SK-N-SH (cell line): ENCODE measurements at regions not wholly inside any gene's neighbourhood (a gene's known extent, or its start where the extent isn't known, plus 50 kb on each side); places are given as distances from the start of the nearest gene placed in this dataset.

Experiments used
- CTCF ChIA-PET: fragments of 300-600, 350-600 bp; formaldehyde crosslinking; extraction: SDS; loops from one replicate; lab custom pipeline; 2021; lab: Yijun Ruan, JAX
- POLR2A ChIA-PET: fragments of 350-600 bp; sonication (Branson Sonifier 250); formaldehyde crosslinking; extraction: SDS; loops from one replicate; lab custom pipeline; 2020; ENCODE audit warnings: antibody characterized with exemption, inconsistent platforms; lab: Yijun Ruan, JAX
- DNase-seq: peaks from one replicate; pipeline ENCODE4 v3.0.0; 2012
- H2AFZ ChIP-seq: fragments of 200-600 bp; sonication (generic); 2 replicates; pipeline ENCODE4 v1.8.1; 2016; ENCODE audit warnings: antibody characterized with exemption, mild to moderate bottlenecking, low read depth
- H3F3A ChIP-seq: fragments of 200-600 bp; sonication (generic); replicated peaks from 2 replicates; pipeline ENCODE3; 2016; ENCODE audit warnings: antibody characterized with exemption, mild to moderate bottlenecking; ENCODE audit not compliant: insufficient read depth
- H3K27ac ChIP-seq, 2 experiments: fragments of 200-500 bp in 1 of 2; fragments of 200-600 bp in 1 of 2; sonication (Bioruptor generic) in 1 of 2; sonication (generic), shearing (Covaris generic) in 1 of 2; 2 replicates each; pipeline versions ENCODE4 v1.5.1 to v1.6.1; 2014 to 2016; ENCODE audit warnings: low read depth in 2 of 2, inconsistent platforms in 1 of 2, low read length in 1 of 2, mild to moderate bottlenecking in 1 of 2, mixed read lengths in 1 of 2
- H3K27me3 ChIP-seq: fragments of 200-600 bp; sonication (generic), shearing (Covaris generic); 2 replicates; pipeline ENCODE4 v1.6.1; 2016; ENCODE audit warnings: mixed run types; ENCODE audit not compliant: insufficient read depth
- H3K36me3 ChIP-seq, 2 experiments: fragments of 200-500 bp in 1 of 2; fragments of 200-600 bp in 1 of 2; sonication (Bioruptor generic) in 1 of 2; sonication (generic) in 1 of 2; replicated peaks in 1 of 2; 2 replicates each; pipeline versions ENCODE3 to v1.5.1; 2014 to 2016; ENCODE audit warnings: low read length in 1 of 2, mild to moderate bottlenecking in 1 of 2; ENCODE audit not compliant: insufficient read depth in 2 of 2, control insufficient read depth in 1 of 2
- H3K4me1 ChIP-seq, 2 experiments: fragments of 200-500 bp in 1 of 2; fragments of 200-600 bp in 1 of 2; sonication (Bioruptor generic) in 1 of 2; sonication (generic), shearing (Covaris generic) in 1 of 2; 2 replicates each; pipeline versions ENCODE4 v1.5.1 to v1.6.1; 2014 to 2016; ENCODE audit warnings: low read depth in 1 of 2, low read length in 1 of 2, mixed run types in 1 of 2; ENCODE audit not compliant: insufficient read depth in 2 of 2, control insufficient read depth in 1 of 2
- H3K4me2 ChIP-seq: fragments of 200-600 bp; sonication (generic), shearing (Covaris generic); 2 replicates; pipeline ENCODE4 v1.6.1; 2017; ENCODE audit warnings: mixed run types
- H3K4me3 ChIP-seq, 2 experiments: fragments of 200-500 bp in 1 of 2; fragments of 200-600 bp in 1 of 2; sonication (Bioruptor generic) in 1 of 2; sonication (generic), shearing (Covaris generic) in 1 of 2; 2 replicates each; pipeline versions ENCODE4 v1.5.1 to v1.8.1; 2014 to 2016; ENCODE audit warnings: low read depth in 2 of 2, inconsistent platforms in 1 of 2, low read length in 1 of 2, mild to moderate bottlenecking in 1 of 2, mixed read lengths in 1 of 2, moderate library complexity in 1 of 2
- H3K79me2 ChIP-seq: fragments of 200-600 bp; sonication (generic); 2 replicates; pipeline ENCODE4 v1.8.1; 2017; ENCODE audit warnings: mild to moderate bottlenecking; ENCODE audit not compliant: insufficient read depth
- H3K9ac ChIP-seq: fragments of 200-600 bp; sonication (generic); 2 replicates; pipeline ENCODE4 v1.6.1; 2017; ENCODE audit warnings: mixed run types
- H3K9me2 ChIP-seq: fragments of 200-600 bp; sonication (generic); 2 replicates; pipeline ENCODE4 v1.6.1; 2017; ENCODE audit warnings: mixed run types
- H3K9me3 ChIP-seq: fragments of 200-600 bp; sonication (generic); 2 replicates; pipeline ENCODE4 v1.6.1; 2017; ENCODE audit warnings: mixed run types, mild to moderate bottlenecking, moderate library complexity
- H4K20me1 ChIP-seq: fragments of 200-600 bp; sonication (generic); 2 replicates; pipeline ENCODE4 v1.6.1; 2017; ENCODE audit warnings: mild to moderate bottlenecking, mixed run types; ENCODE audit not compliant: insufficient read depth
- CHD2 ChIP-seq: fragments of 150-350 bp; IDR thresholded peaks from 2 replicates; pipeline ENCODE4 v1.6.1; 2018; ENCODE audit warnings: low read length; ENCODE audit not compliant: partially characterized antibody
- CTCF ChIP-seq: fragments of 200-600 bp; sonication (generic); IDR thresholded peaks from 2 replicates; pipeline ENCODE4 v1.6.1; 2017; ENCODE audit warnings: antibody characterized with exemption, mild to moderate bottlenecking, moderate library complexity
- EP300 ChIP-seq, 2 experiments: IDR thresholded peaks; 2 replicates each; pipeline versions ENCODE4 v1.4.0 to v1.6.1; 2012; ENCODE audit warnings: borderline replicate concordance in 1 of 2, low read depth in 1 of 2, low read length in 1 of 2
- FOSL2 ChIP-seq: IDR thresholded peaks from 2 replicates; pipeline ENCODE4 v1.4.0; 2012; ENCODE audit warnings: low read depth, mild to moderate bottlenecking, moderate library complexity, borderline replicate concordance
- GABPA ChIP-seq: IDR thresholded peaks from 2 replicates; pipeline ENCODE4 v1.4.0; 2012; ENCODE audit warnings: low read depth, mild to moderate bottlenecking
- GATA2 ChIP-seq: sonication (generic); formaldehyde crosslinking; IDR thresholded peaks from 2 replicates; pipeline ENCODE4 v1.5.0; 2020; ENCODE audit warnings: mild to moderate bottlenecking, missing genetic modification reagents
- JUND ChIP-seq: IDR thresholded peaks from 2 replicates; pipeline ENCODE4 v1.4.0; 2012
- MXI1 ChIP-seq: IDR thresholded peaks from 2 replicates; pipeline ENCODE4 v1.6.1; 2012; ENCODE audit warnings: mild to moderate bottlenecking, low read depth, low read length, improper control_type of control experiment
- NFIC ChIP-seq: IDR thresholded peaks from 2 replicates; pipeline ENCODE4 v1.4.0; 2012; ENCODE audit warnings: borderline replicate concordance
- PBX3 ChIP-seq: IDR thresholded peaks from 2 replicates; pipeline ENCODE4; 2012
- REST ChIP-seq: IDR thresholded peaks from 2 replicates; pipeline ENCODE4 v1.6.1; 2012; ENCODE audit warnings: mild to moderate bottlenecking, low read depth, low read length, moderate library complexity
- SIN3A ChIP-seq: IDR thresholded peaks from 2 replicates; pipeline ENCODE4 v1.6.1; 2012; ENCODE audit warnings: low read depth, mild to moderate bottlenecking, low read length, moderate library complexity, borderline replicate concordance
- SMC3 ChIP-seq: IDR thresholded peaks from 2 replicates; pipeline ENCODE4 v1.6.1; 2012; ENCODE audit warnings: low read depth, low read length, improper control_type of control experiment
- TCF12 ChIP-seq: IDR thresholded peaks from 2 replicates; pipeline ENCODE4 v1.4.0; 2012
- TEAD4 ChIP-seq: IDR thresholded peaks from 2 replicates; pipeline ENCODE4 v1.4.0; 2012; ENCODE audit warnings: mild to moderate bottlenecking, borderline replicate concordance; ENCODE audit not compliant: insufficient read depth
- USF1 ChIP-seq: IDR thresholded peaks from 2 replicates; pipeline ENCODE4 v1.4.0; 2012; ENCODE audit warnings: low read depth, borderline replicate concordance
- YY1 ChIP-seq: IDR thresholded peaks from 2 replicates; pipeline ENCODE4 v1.4.0; 2012; ENCODE audit warnings: low read depth, mild to moderate bottlenecking
- WGBS: methylation state at CpG from one replicate; pipeline ENCODE4 v1.1.6; 2017; ENCODE audit warnings: low lambda C conversion rate; 5-methylcytosine and 5-hydroxymethylcytosine counted together

- Histone ChIP-seq H3K27ac (no peak overlapping the region), H3K27me3 (no peaks in the 10 kb centered on the region), H3K9me2 (no peaks in the 10 kb centered on the region)
- TF ChIP-seq MXI1 (no peak), FOSL2 (no peak), SIN3A (no peak), SMC3 (no peak), GATA2 (CRISPR knock-in tag) (no peak), NFIC (no peak), GABPA (no peak), CHD2 (no peak), PBX3 (no peak)
- TF ChIP-seq, all 33 proteins: peak for 0
- no peak for DNase-seq
- Histone ChIP-seq H3K4me3 (no peak overlapping the region), H3K9ac (no peak overlapping the region), H3K36me3 (no peaks in the 10 kb centered on the region), H3K4me1 (peaks cover 0 to 16% of the 10 kb centered on the region in 2 experiments; a peak in 1 of 4 replicates), H3F3A (no peaks in the 10 kb centered on the region), H3K9me3 (no peaks in the 10 kb centered on the region), H3K79me2 (no peaks in the 10 kb centered on the region), H2AFZ (no peak overlapping the region), H3K4me2 (no peak overlapping the region), H4K20me1 (no peaks in the 10 kb centered on the region)
- POLR2A ChIA-PET = no interaction called here
- WGBS = 17% methylated on average over 1 of the region's 1 CpG
- CTCF ChIA-PET = no interaction called here
Observed at GRCh38 chr2:239528883-239529282, 128.1 kb upstream of the HDAC4 start.

- WGBS = 63% methylated on average over 8 of the region's 11 CpGs
- Histone ChIP-seq H3K27ac (no peak overlapping the region), H3K4me3 (no peak overlapping the region), H3K36me3 (no peaks in the 10 kb centered on the region), H4K20me1 (no peaks in the 10 kb centered on the region), H3F3A (no peaks in the 10 kb centered on the region), H3K9me2 (no peaks in the 10 kb centered on the region), H3K9me3 (no peaks in the 10 kb centered on the region), H3K4me2 (no peak overlapping the region), H3K27me3 (no peaks in the 10 kb centered on the region), H3K4me1 (peaks cover 0 to 17% of the 10 kb centered on the region in 2 experiments; a peak in 1 of 4 replicates), H2AFZ (no peak overlapping the region), H3K79me2 (no peaks in the 10 kb centered on the region), H3K9ac (no peak overlapping the region)
- CTCF ChIA-PET = no interaction called here
- TF ChIP-seq NFIC (no peak), FOSL2 (no peak), YY1 (no peak), PBX3 (no peak), TEAD4 (no peak), REST (no peak), GABPA (no peak), TCF12 (no peak), USF1 (no peak), EP300 (IDR thresholded peaks at IDR 0.05; ENCODE audit: borderline replicate concordance in 1 of 2, low read depth in 1 of 2, low read length in 1 of 2) (no peak), SMC3 (no peak), JUND (no peak), CTCF (no peak)
- no peak for DNase-seq
- POLR2A ChIA-PET = no interaction called here
Observed at GRCh38 chr2:239528146-239528545, 127.3 kb upstream of the HDAC4 start.
